GM21529 (cell line): ENCODE measurements at regions not wholly inside any gene's neighbourhood (a gene's known extent, or its start where the extent isn't known, plus 50 kb on each side); places are given as distances from the start of the nearest gene placed in this dataset.
A peak's percentile ranks its signal among the peaks of the same experiment; 100 is the strongest.

Experiments used
- ATAC-seq: cut with Tn5 transposase; IDR thresholded peaks from one replicate; pipeline ENCODE4 v1.9.1; 2021; ENCODE audit not compliant: unreplicated experiment

DNA sequence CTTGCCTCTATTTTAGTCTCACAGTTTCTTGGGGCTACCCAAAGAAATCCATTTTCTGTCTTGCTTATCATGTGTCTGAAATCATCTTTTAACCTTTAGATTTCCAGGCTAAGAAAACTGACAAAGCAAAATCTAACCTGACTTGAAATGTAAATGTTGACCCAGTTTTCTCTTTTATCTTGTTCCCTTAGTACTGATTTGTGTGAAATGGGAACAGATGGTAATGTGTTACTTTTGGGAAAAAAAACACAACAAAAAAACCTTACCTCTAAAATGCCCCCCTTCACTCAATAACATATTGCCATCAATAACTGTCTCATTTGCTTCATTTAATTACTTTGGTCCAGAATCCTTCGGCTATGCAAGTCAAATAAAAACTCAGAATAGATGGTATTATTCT, 383.2 kb upstream of the DCN start:
- no peak for ATAC-seq

DNA sequence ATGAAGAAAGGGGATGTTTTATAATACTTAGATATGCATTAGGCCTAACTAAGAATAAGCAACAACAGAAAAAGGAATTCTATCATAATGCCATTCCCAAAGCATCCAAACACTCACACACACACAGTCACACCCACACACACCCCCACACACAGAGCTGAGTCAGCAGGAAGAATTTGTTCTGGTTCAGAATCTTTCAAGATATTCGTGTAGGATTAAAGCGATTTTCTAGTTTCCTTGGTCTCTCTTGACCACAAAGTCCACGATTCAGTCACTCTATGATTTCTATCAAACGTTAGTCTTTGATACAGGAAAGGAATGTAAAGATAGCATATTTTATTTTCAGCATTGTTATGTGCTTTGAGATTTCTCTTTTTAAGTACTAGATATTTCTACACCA, 382.6 kb upstream of the DCN start:
- no peak for ATAC-seq

DNA sequence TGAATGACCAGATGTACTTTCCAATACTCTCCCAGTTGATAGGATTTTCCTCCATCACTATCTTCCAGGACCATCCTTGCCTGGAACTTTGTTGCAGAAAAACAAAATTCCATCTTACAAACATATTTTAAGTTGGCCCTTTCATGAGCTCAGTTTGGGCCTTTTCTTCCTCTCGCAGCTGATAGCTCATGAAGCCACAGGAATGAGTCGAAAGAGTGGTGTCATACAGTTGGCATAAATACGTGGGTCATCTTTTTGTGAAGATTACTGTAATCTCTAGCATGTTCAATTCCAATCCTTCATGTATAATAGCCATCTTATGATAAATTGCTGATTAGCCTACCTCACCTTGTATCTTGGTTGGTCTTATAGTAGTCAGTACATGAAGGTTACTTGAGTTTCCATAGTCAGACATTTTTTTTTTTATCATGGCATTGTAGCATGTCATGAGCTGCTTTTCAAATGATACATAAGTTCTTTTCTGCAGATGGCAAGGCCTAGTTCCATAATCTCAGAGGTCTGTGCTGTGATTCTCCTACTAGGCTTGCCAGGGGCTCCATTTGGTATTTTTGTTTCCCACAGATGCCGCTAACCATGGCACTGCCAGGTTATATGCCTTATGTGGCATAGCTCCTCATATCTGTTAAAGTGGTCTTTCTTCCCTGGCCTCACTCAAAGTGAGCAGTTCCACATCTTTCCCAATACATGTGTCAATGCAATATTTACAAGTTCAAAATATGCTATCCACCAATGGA, 380.6 kb upstream of the DCN start:
- no peak for ATAC-seq

DNA sequence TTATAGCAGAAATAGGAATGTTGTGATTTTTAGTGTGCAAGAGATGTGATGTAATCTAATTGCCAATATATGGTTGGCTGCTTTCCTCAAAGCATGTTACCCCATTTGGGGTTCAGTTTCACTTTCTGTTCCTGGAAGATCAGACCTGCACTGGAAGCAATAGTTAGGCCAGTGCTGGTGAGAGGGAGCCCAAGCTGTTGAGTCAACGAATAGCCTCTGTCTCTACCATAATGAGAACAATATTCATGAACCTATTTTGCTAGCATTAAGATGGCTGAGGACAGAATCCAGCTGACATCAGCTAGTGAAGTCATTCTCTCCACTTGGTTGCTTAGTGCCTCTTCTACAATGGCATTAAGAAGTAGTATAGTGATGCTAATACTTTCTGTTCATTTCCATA, 379.9 kb upstream of the DCN start:
- peak; percentile 64 for ATAC-seq

DNA sequence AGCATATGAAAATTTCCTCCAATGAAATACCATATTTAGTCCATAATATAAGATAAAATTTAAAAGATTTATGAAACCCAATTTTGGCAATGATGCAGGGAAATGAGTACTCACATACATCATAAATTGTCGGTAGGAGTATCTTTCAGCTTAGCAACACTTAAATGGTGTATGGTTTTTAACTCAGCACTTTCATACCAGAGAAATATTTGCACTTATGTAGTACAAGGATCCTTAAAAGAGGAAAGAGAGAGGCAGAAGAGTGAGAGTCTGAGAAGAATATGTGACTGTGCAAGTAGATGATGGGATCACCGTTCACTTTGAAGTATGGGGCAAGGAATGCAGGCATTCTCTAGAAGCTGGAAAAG, 379.3 kb upstream of the DCN start:
- no peak for ATAC-seq

DNA sequence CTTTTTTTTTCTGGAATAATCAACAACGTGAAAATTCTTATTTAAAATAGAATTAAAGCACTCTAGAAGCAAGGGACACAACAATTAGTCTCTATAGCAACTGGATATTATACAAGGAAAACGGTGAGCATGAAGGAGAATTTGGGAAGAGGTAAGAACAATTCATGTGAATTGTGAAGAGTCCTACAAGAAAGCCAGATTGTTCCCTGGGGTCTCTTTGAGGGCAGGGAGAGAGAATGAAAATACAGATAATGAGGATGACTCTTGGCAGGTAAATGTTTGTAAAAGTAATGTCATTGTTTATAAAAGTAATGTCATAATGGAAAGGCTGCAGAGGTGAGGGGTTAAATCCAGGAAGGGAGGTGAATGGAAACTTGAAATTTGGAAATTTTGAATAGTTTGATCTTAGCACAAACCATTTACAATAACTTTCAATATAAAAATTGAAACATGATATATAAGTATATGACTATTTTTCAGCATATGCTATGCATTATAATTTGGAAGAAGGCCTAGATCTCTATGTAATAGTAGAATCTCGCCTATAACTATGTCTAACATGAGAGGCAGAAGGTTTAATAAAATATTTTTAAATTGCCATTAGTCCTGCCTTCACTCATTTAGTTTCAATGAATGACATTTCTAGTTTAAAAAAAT, 378.8 kb upstream of the DCN start:
- ATAC-seq = no peak

DNA sequence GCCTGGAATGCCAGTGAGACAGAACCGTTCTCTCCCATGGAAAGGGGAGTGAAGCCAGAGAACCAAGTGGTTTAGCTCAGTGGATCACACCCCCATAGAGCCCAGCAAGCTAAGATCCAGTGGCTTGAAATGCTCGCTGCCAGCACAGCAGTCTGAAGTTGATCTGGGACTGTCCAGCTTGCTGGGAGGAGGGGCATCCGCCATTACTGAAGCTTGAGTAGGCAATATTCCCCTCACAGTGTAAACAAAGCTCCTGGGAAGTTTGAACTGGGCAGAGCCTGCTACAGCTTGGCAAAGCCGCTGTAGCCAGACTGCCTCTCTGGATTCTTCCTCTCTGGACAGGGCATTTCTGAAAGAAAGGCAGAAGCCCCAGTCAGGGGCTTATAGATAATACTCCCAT, 374.3 kb upstream of the DCN start:
- ATAC-seq = no peak

DNA sequence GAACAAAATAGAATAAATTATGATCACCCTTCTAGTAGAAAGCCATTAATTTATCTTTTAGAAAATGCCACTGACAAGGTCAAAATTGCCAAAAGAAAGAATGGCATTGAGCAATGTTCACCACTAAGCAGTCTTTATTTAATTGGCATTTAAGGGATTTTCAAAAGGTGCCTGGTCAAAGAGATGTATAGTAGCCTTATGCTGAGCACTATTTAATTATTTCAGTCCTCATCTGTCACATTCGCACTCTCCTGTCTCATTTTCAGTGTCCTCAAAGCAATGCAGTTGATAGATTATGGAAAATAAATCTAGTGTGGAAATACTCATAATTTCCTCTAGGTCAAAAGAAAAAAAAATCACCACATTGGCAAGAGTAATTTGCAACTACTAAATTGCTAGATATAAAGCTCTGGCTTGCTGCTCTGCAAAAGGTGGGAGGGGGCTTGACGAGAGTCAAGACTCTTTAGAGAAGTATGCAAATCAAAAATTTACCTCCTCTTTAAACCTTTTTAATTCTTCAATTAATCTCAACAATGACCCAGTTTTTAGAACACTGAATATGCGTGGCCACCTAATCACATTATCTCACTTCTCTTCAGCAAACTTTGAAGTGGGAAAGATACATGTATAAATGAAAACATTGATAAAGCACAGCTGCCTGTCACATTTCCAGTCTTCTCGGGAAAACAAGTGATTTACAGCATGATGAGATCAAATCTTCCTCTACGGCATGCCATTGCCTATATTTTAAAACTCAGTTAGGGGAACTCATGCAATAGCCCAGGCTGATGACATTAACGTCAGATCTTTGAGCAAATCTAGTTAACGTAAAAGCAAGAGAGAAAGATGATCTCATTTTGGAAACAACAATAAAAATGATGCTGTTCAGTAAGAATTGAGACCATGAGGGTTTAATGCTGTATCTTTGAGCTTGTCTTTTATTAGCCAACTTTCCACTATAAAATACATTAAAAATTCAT, 373.1 kb upstream of the DCN start:
- no peak for ATAC-seq

DNA sequence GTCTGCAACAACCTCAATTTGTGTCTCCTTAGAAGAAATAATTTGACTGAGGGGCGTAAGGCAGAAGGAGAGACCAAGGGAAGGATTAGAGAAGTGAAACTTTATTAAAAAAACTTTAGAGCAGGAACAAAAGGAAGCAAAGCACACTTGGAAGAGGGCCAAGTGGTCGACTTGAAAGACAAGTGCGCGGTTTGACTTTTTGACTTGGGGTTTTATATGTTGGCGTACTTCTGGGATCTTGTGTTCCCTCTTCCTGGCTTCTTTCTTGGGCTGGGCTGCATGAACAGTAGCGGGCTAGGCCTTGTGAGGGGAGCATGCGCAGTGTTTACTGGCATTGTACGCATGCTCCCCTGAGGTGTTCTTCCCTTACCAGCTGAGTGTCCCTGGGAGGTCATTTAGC, 369.3 kb upstream of the DCN start:
- ATAC-seq = no peak

DNA sequence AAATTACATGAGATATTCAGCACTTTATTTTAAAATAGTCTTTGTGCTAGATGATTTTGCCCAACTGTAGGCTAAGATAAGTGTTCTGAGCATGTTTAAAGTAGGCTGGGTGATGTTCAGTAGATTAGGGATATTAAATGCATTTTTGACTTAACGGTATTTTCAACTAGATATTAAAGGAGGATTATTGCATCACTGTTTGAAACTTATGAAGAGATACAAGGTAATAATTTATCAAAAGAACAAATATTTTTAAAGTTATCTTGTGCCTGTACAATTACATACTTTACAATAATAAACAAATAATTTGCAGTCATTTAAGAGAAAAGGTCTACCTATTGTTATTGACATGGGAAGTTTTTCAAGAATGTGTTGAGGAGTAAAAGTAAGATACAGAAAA, 368.6 kb upstream of the DCN start:
- no peak for ATAC-seq

DNA sequence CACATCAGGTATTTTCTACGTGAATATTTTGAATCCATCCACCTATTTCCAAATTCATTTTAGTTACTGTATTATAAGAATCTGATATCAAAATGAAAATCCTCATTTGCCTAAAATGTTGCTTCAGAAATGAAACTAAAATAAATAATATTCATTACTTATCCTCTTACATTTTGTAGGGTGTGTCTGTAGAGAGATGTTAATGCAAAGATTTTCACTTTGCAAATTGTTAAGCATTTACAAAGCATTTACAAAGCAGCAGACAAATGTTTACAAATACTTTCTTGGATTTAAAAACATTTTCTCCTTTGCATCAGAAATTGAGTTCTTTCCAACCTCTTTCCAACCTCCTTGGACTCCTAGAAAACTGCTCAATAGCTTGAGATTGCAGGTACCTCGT, 360.0 kb upstream of the DCN start:
- ATAC-seq = no peak

DNA sequence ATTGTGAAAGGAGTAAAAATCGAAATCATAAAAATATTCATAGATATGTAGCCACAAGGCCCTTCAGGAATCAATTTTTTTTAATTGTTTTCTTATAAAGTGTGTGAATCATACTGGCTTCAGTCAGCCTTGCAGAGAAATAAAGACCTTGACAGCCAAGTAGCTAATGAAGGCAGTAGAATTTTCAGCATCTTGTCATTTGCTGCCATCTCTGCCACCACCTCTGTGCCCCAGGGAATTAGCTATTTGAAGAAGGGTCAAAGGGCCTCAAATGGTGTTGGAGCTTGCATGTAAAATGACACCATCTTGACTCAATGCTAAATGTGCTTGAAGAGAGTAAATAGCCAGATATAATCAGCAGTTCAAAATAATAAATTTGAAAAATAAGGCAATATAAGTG, 359.4 kb upstream of the DCN start:
- no peak for ATAC-seq

DNA sequence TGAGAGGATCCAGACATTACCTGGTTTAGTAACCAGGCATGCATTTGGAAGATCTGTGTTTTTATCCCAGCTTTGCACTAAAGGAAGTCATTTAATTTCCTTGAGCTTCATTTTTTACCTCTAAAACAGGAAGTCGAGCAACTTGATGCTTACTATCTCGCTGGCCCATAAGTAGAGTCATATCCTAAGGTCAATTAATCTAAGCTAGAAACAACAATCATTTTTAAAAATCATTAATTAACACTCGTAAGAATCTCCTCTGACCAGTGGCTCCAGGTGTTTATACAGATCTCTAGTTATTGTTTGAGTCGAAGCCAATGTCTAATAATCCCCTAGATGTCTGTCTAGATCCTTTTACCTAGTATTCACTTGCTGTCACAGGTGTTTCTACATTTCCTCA, 355.8 kb upstream of the DCN start:
- no peak for ATAC-seq

DNA sequence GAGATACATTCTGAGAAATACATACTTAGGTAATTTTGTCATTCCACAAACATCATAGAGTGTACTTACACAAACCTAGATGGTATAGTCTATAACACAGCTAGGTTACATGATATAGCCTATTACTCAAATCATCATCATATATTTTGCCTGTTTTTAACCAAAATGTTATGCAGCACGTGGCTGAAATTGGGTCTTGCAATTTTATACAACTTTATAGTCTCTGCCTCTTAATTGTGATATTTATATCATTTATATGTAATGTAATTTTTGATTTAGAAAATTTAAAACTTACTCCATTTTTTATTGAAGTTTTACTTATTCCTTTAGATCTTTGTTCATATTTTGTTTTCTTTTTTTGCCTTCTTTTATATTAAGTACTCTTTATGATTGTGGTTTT, 350.7 kb upstream of the DCN start:
- ATAC-seq = no peak

DNA sequence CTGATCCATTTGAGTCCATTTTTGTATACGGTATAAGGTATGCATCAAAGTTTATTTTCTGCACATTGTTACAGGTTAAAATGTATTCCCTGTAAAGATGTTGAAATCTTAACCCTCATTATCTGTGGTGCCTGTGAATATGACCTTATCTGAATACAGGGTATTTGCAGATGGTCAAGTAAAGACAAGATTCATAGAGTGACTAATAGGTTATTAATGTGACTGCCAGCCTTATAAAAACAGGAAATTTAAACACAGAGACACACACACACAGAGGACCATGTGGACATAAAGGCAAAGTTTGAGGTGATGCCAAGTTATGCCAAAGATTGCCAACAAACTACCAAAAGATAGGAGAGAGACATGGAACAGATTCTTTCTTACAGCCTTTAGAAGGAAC, 347.2 kb upstream of the DCN start:
- ATAC-seq = no peak

DNA sequence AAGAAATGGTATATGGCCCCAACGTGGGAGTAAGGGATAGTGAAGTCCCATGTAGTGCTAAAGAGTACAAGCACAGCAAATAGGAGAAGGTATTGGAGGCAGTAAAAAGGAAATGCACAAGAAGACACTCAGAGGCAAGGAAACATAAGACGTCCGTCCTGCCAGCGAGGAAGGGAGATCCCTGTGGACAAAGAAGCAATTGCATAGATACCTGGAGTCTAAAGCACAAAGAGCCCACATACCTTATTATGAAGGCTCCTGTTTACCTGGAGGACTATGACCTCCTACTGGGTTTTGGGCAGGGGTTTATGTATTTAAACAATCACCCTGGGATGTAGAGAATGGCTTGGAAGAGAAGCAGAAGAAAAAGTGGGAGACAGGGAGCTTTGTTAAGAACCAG, 341.2 kb upstream of the DCN start:
- no peak for ATAC-seq

DNA sequence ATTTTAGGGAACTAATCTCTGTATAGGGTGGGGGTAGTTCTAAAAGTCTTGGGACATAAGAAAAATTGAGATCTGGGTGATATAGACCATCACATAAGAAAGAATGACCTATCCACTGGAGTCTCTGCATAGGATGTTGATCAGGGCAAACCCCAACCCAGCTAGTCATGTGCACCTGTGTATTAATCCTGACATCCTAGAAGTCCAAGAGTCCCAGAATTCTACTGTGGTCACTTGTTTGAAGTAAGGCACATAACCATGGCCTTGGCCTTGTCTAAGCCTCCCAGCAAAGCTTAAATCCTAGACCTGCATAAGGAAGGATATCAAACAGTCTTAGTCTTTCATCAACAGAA, 334.1 kb upstream of the DCN start:
- no peak for ATAC-seq

DNA sequence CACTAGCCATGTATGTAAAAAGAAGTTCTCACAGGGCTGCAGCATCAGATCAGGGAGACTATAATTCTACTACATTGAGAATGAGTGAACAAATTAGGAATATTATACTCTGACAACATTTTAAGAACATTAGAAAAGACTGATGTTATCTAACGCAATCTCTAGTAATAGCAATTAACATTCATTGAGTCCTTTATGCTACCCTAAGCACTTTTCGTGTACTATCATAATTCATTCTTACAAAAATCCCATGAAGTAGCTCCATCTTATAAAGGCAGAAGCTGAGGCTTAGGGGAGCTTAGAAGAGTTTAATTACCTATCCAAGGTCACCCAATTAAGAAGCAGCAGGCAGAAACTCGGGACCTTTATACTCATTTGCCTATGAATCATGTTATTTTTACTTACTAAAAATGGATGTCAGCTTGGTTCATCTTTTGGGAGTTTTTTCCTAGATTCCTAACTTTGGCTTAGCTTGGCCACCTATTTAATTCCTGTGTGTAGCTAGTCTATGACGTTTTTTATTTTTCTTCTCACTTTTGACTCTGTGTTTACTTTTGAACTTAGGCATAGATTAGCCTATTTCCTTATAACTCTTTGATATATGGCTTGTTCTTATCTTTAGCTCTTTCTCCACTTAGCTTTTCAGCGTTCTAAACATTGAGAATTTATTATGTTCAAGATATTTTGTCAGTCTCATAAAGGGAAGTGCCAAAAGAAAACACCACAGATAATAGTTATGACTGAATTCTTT, 333.5 kb upstream of the DCN start:
- no peak for ATAC-seq

DNA sequence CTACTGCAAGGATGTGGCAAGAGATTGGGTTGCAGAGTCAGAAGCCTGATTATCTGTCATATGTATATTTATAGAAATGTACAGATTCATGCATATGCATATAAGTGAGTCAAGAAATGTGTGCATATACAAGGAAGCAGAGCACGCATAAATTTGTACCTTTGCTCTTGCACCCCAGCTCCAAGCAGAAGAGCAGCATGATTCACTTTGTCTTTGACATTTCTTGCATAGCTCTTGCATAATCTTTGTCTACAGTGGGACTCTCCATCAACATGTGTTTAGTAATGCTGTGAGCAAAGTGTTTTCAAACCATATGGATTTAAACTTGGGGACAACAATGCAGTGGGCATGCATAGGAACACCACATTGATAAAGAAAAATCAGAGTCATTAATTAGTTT, 330.7 kb upstream of the DCN start:
- no peak for ATAC-seq

DNA sequence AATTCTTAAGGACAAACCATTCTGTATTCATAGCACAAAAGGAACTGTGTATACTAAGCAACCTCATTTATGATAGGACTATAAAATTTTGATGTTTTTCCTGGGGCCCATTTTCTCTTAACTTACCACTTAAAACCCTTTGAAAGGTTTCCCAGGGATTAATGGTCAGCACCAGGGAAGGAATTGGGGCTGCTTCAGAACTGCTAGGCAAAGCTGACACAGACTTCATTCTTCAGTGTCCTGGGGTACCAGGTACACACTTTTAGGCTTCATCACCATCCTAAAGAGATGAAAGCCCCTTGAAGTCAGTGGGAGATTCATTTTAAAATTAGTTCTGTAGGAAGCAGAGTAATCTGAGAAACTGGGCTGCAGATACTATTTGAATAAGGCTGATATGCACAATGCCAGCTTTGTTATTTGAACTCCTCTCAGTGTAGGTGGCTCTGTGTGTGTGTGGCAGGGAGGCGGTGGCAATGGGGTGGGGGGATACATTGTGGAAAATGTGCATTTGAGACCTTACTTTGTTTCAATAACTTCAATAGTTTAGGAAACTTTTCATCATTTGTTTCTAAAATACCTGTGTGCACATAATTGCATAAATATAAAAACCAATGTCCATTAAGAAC, 329.3 kb upstream of the DCN start:
- ATAC-seq = no peak

DNA sequence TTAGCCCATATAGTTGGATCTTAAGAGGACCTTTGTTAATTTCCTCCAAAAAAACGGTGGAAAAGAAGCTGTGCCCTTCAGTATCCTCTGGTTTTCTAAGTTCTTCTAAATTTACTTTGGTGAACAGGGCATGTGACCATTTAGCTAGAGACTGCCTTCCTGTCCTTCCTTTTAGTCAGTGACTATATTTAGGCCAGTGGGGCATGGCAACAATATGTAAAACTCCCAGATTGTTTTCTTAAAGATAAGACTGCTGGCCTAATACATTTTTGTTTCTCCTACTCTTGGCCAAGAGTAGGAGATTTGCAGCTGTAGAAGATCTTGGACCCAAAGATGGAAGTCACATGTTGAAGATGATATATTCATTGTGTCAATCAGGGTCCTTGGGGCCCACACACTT, 325.1 kb upstream of the DCN start:
- ATAC-seq = no peak
